ENCODE measurements at regions not wholly inside any gene's neighbourhood (a gene's known extent, or its start where the extent isn't known, plus 50 kb on each side); places are given as distances from the start of the nearest gene placed in this dataset.
"Not testable (repeated sequence)": the region's sequence is repeated elsewhere in the genome, so short reads cannot be mapped to it uniquely, and the experiment has no call there.

DNA sequence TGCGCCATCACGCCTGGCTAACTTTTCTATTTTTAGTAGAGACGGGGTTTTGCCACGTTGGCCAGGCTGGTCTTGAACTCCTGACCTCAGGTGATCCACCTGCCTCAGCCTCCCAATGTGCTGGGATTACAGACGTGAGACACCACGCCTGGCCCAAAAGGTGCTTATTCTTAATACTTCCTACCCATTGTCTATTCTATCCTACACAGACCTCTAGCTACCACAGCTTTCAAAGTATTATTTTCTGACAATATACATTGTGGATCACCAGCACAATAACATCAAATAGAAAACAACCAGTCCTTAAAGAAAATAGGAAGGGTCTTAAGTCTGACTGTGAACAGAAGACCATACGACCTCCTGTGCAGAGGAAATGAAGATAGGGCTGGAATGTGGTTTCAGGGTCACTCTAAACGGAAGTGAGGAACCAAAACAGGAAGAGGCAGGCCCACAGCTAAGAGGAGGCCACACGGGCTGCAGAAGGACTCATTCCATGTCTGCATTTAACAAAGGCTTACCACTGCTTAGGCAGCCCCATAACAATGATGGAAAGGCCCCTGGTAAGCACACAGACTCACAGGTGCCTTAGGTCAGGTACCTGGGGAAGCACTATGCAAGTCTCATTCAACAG, 115.2 kb downstream of the ZFAND4 start:
- no peaks in the 10 kb centered on the region for H3K27me3 ChIP-seq (replicated peaks in 1 of 7)
- peak overlapping the region in 6 of 8 donors; percentile 0 to 68 (median 46) for H3K27ac ChIP-seq
- TF ChIP-seq, protein P1, sequence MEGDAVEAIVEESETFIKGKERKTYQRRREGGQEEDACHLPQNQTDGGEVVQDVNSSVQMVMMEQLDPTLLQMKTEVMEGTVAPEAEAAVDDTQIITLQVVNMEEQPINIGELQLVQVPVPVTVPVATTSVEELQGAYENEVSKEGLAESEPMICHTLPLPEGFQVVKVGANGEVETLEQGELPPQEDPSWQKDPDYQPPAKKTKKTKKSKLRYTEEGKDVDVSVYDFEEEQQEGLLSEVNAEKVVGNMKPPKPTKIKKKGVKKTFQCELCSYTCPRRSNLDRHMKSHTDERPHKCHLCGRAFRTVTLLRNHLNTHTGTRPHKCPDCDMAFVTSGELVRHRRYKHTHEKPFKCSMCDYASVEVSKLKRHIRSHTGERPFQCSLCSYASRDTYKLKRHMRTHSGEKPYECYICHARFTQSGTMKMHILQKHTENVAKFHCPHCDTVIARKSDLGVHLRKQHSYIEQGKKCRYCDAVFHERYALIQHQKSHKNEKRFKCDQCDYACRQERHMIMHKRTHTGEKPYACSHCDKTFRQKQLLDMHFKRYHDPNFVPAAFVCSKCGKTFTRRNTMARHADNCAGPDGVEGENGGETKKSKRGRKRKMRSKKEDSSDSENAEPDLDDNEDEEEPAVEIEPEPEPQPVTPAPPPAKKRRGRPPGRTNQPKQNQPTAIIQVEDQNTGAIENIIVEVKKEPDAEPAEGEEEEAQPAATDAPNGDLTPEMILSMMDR (IDR thresholded peaks at IDR 0.05 in 8 of 11, conservative IDR thresholded peaks at IDR 0.05 in 3 of 11): no peak
- TF ChIP-seq POLR2AphosphoS5 (IDR thresholded peaks at IDR 0.05): peak in 1 of 3 donors; percentile 68
- H3K4me1 ChIP-seq: peaks cover 0 to 69% (median 25%) of the 10 kb centered on the region in 6 donors
- 42 to 48% (median 46%) methylated on average over 9 of the region's 9 CpGs for WGBS, 5 donors
- H3K4me3 ChIP-seq: peak overlapping the region in 1 of 8 donors; percentile 35
- intact Hi-C loops (cut with DNase I; ENCODE audit: low total_unique reads): no loop called here
- H3K9me3 ChIP-seq: no peaks in the 10 kb centered on the region
- peaks cover 0 to 9% (median 0%) of the 10 kb centered on the region in 6 donors for H3K36me3 ChIP-seq
- no peak for DNase-seq

DNA sequence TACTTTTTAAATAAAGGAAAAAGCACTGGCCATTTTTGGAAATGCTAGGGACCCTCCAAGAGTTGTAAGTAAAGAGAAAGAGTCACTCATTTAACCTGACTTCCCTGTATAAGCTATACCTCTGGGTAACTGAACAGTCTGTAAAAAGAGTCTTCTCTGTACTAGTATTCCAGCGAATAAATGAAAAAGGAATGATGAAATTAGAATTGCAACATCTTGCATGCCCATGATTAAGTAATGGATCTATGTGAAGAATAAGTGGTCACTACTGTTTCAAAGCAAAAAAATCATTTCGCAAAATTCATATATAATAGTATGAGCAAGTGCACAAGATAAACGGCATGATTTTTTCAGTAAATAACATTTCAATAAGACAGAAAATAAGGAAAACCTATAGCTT, 116.8 kb downstream of the ZFAND4 start:
- no peak for DNase-seq
- no peak for TF ChIP-seq POLR2A (IDR thresholded peaks at IDR 0.05)
- no peak for TF ChIP-seq POLR2AphosphoS5 (IDR thresholded peaks at IDR 0.05)
- TF ChIP-seq, protein P1 (IDR thresholded peaks at IDR 0.05 in 8 of 11, conservative IDR thresholded peaks at IDR 0.05 in 3 of 11): no peak
- WGBS, 5 donors: 60 to 90% (median 73%) methylated on average over 3 of the region's 3 CpGs
- Histone ChIP-seq H3K27me3 (replicated peaks in 1 of 7) (no peaks in the 10 kb centered on the region), H3K9me3 (no peaks in the 10 kb centered on the region), H3K27ac (no peak overlapping the region), H3K36me3 (peaks cover 0 to 12% (median 0%) of the 10 kb centered on the region in 6 donors), H3K4me1 (peaks cover 0 to 67% (median 31%) of the 10 kb centered on the region in 6 donors), H3K4me3 (no peak overlapping the region)
- intact Hi-C loops (cut with DNase I; ENCODE audit: low total_unique reads): no loop called here

DNA sequence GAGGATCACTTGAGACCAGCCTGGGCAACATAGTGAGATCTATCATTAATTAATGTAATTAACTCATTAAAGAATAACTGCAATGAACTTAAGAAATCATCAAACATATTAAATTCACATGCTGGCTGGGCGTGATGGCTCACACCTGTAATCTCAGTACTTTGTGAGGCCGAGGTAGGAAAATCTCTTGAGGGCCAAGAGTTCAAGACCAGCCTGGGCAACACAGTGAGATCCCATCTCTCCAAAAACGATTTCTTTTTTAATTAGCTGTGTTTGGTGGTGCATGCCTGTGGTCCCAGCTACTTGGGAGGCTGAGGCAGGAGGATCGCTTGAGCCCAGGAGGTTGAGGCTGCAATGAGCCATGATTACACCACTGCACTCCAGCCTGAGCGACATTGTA, 117.2 kb downstream of the ZFAND4 start:
- Histone ChIP-seq H3K4me1 (peaks cover 0 to 67% (median 35%) of the 10 kb centered on the region in 6 donors), H3K36me3 (peaks cover 0 to 13% (median 0%) of the 10 kb centered on the region in 6 donors)
- DNase-seq; H3K9me3 ChIP-seq; H3K27ac ChIP-seq; H3K27me3 ChIP-seq (replicated peaks in 1 of 7); intact Hi-C loops (cut with DNase I; ENCODE audit: low total_unique reads); H3K4me3 ChIP-seq: not testable (repeated sequence)
- 91 to 97% (median 96%) methylated on average over 5 of the region's 5 CpGs for WGBS, 5 donors

DNA sequence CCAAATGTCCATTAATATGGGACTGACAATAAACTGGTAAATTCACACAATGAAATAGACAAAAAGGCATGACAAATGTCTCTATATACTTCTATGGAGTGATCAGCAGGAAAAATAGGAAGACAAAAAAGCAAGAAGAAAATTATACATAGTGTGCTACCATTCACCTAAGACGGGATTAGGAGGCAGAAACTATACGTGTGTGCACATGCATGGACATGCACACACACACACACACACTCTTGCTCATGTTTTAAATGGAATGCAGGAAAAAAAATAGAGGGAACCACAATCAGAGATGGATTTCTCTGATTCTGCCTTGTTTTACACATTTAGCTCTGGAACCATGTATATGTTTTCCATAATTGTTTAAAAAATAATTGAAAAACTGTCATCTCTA, 119.0 kb downstream of the ZFAND4 start:
- TF ChIP-seq, protein P1 (IDR thresholded peaks at IDR 0.05 in 8 of 11, conservative IDR thresholded peaks at IDR 0.05 in 3 of 11): no peak
- no peak for TF ChIP-seq POLR2AphosphoS5 (IDR thresholded peaks at IDR 0.05)
- TF ChIP-seq POLR2A (IDR thresholded peaks at IDR 0.05): no peak
- no peaks in the 10 kb centered on the region for H3K9me3 ChIP-seq
- no peak for DNase-seq
- intact Hi-C loops (cut with DNase I; ENCODE audit: low total_unique reads): no loop called here
- H3K27me3 ChIP-seq (replicated peaks in 1 of 7): no peaks in the 10 kb centered on the region
- H3K27ac ChIP-seq: no peak overlapping the region
- WGBS, 5 donors: 90 to 94% (median 93%) methylated on average over 2 of the region's 2 CpGs
- peaks cover 0 to 57% (median 36%) of the 10 kb centered on the region in 6 donors for H3K4me1 ChIP-seq
- H3K36me3 ChIP-seq: peaks cover 0 to 23% (median 0%) of the 10 kb centered on the region in 6 donors
- H3K4me3 ChIP-seq: no peak overlapping the region

Data from spleen (tissue), 11 donors.